ENCODE measurements at regions not wholly inside any gene's neighbourhood (a gene's known extent, or its start where the extent isn't known, plus 50 kb on each side); places are given as distances from the start of the nearest gene placed in this dataset.

DNA sequence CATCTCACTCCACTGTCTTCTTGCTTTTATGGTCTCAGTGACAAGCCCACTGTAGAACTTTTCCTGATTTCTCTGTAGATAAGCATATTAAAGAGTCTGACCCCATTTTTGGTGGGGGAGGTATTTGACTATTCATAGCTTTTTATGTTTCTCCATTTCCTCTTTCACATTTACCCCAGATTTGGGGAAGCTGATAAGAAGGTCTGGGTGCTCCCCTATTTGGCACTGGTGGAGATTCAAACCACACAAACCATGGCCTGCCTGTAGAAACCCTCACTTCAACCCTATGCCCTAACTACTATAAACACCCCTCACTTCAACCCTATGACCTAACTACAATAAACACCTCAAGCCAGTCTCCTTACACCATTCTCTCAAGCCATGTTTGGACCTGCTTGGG is 196.2 kb upstream of the SYNDIG1 start:
- TF ChIP-seq POLR2A (IDR thresholded peaks at IDR 0.05) (no peak), EP300 (IDR thresholded peaks at IDR 0.05) (no peak)
- TF ChIP-seq, protein P1, sequence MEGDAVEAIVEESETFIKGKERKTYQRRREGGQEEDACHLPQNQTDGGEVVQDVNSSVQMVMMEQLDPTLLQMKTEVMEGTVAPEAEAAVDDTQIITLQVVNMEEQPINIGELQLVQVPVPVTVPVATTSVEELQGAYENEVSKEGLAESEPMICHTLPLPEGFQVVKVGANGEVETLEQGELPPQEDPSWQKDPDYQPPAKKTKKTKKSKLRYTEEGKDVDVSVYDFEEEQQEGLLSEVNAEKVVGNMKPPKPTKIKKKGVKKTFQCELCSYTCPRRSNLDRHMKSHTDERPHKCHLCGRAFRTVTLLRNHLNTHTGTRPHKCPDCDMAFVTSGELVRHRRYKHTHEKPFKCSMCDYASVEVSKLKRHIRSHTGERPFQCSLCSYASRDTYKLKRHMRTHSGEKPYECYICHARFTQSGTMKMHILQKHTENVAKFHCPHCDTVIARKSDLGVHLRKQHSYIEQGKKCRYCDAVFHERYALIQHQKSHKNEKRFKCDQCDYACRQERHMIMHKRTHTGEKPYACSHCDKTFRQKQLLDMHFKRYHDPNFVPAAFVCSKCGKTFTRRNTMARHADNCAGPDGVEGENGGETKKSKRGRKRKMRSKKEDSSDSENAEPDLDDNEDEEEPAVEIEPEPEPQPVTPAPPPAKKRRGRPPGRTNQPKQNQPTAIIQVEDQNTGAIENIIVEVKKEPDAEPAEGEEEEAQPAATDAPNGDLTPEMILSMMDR (IDR thresholded peaks at IDR 0.05): no peak
- peaks cover 0 to 17% (median 0%) of the 10 kb centered on the region in 4 donors for H3K9me3 ChIP-seq
- DNase-seq (ENCODE audit: low spot score in 2 of 2): no peak
- H3K4me1 ChIP-seq: no peaks in the 10 kb centered on the region
- H3K36me3 ChIP-seq: no peaks in the 10 kb centered on the region
- no peaks in the 10 kb centered on the region for H3K27me3 ChIP-seq
- no peak overlapping the region for H3K27ac ChIP-seq
- H3K4me3 ChIP-seq: no peak overlapping the region

DNA sequence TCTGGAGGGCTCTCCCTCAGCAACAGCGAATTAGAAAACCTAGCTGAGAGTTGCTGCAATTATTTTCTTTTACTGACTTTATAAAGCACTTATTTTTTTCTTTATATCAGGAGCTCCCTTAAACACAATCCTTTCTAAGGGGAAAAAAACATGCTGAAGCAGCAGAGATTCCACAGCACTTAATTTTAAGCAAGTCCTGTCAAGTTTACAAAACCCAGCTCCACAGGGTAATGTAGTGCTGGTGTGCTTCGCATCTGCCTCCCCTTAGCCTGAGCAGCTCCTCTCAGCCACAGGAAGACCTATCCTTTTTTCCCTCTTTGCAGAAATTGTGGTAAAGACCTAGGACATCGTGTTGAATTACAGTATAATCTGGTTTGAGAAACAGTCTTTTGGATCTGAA is 208.1 kb upstream of the SYNDIG1 start:
- Histone ChIP-seq H3K27ac (no peak overlapping the region), H3K4me1 (no peaks in the 10 kb centered on the region), H3K36me3 (no peaks in the 10 kb centered on the region), H3K27me3 (no peaks in the 10 kb centered on the region), H3K9me3 (no peaks in the 10 kb centered on the region), H3K4me3 (no peak overlapping the region)
- no peak for TF ChIP-seq POLR2A (IDR thresholded peaks at IDR 0.05)
- WGBS, 2 donors: 72 to 84% methylated on average over 3 of the region's 3 CpGs
- no peak for DNase-seq (ENCODE audit: low spot score in 2 of 2)

DNA sequence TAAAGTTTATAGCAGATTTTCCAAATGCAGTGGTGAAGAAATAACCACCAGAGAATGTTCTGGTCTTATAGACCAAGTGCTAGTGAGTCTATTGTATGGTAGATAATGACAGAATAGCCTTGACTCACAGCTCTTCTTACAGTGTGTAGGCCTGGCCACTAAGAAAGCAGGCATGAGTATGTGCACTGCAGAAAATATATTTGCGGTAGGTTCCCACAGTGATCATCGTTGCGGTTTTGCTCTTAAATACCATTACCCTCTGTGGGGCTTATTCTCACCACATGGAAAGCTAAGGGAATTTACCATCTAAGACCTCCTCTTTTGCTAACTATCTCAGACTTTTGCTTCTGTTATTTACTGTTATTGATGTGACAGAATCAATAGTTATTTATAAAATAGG is 212.3 kb upstream of the SYNDIG1 start:
- Histone ChIP-seq H3K4me1 (no peaks in the 10 kb centered on the region), H3K9me3 (no peaks in the 10 kb centered on the region), H3K4me3 (no peak overlapping the region), H3K27me3 (no peaks in the 10 kb centered on the region), H3K27ac (no peak overlapping the region), H3K36me3 (no peaks in the 10 kb centered on the region)
- 83 to 96% methylated on average over 3 of the region's 3 CpGs for WGBS, 2 donors
- DNase-seq (ENCODE audit: low spot score in 2 of 2): no peak
- no peak for TF ChIP-seq POLR2A (IDR thresholded peaks at IDR 0.05)
- TF ChIP-seq, protein P1 (IDR thresholded peaks at IDR 0.05): no peak
- no peak for TF ChIP-seq EP300 (IDR thresholded peaks at IDR 0.05)

DNA sequence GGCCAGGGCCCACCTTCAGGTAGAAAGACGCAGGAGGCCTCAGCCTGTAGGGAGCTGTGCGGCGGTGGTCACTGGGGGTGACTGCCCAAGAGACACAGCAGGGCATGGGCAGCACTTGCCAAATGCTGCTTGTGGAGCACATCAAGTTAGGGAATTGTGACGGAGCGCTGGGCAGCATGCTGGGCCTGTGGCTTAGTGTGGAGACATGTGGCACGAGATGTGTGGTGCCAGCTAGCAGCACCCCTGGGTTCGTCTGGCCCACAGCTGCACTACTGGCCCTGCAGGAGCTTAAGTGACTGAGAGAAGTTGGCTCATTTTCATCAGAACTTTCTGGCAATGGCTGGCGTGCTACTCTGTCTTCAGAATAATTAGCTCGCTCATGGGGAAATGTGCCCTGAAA is 213.1 kb upstream of the SYNDIG1 start:
- TF ChIP-seq EP300 (IDR thresholded peaks at IDR 0.05) (no peak), POLR2A (IDR thresholded peaks at IDR 0.05) (no peak)
- TF ChIP-seq, protein P1 (IDR thresholded peaks at IDR 0.05): no peak

DNA sequence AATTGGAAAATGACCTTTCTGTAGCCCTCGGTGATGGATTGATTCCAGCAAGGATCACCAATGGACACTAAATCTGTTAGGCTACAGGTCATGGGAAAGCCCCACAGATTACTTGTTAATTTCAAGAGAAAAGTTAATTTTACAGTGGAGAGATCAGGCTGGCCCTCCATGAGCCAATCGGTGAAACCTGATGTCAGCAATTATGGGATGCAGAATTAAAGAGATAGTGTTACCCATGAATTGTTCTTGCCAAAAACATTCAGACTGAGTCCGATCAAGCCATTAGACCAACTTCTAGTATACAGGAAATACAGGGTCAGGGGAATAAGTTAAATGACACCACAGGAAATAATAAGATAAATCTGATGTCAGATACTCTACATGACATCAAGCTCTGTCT is 214.9 kb upstream of the SYNDIG1 start:
- DNase-seq (ENCODE audit: low spot score in 2 of 2): no peak
- Histone ChIP-seq H3K4me1 (no peaks in the 10 kb centered on the region), H3K4me3 (no peak overlapping the region), H3K36me3 (no peaks in the 10 kb centered on the region), H3K27me3 (no peaks in the 10 kb centered on the region), H3K27ac (no peak overlapping the region), H3K9me3 (no peaks in the 10 kb centered on the region)
- 80 to 85% methylated on average over 3 of the region's 3 CpGs for WGBS, 2 donors
- no peak for TF ChIP-seq POLR2A (IDR thresholded peaks at IDR 0.05)
- TF ChIP-seq, protein P1 (IDR thresholded peaks at IDR 0.05): no peak
- no peak for TF ChIP-seq EP300 (IDR thresholded peaks at IDR 0.05)

More for the DNA sequence above, 213.1 kb upstream of the SYNDIG1 start:
- no peak for DNase-seq (ENCODE audit: low spot score in 2 of 2)
- WGBS, 2 donors: 92 to 95% methylated on average over 9 of the region's 9 CpGs
- H3K4me1 ChIP-seq: no peaks in the 10 kb centered on the region
- no peak overlapping the region for H3K27ac ChIP-seq
- no peaks in the 10 kb centered on the region for H3K36me3 ChIP-seq
- no peaks in the 10 kb centered on the region for H3K27me3 ChIP-seq
- no peaks in the 10 kb centered on the region for H3K9me3 ChIP-seq
- H3K4me3 ChIP-seq: no peak overlapping the region

DNA sequence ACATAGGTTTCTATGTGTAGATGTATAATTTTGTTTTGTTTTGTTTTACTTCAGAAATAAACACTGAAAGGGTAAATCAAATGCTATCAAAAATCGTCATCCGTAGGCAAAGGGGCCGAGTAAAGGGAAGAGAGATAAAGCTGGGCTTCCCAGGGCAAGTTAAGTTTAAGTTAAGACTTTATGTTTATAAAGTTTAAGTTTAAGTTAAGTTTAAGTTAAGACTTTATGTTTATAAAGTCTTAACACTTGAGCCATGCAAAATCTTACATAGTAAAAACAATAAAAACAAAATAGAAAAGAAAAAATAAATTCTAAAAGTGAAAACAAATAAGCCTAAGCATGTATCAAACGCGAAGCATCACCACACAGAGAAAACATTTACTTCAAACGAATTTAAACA is 216.1 kb upstream of the SYNDIG1 start:
- 81 to 84% methylated on average over 6 of the region's 6 CpGs for WGBS, 2 donors
- H3K27me3 ChIP-seq: no peaks in the 10 kb centered on the region
- H3K4me3 ChIP-seq: no peak overlapping the region
- H3K9me3 ChIP-seq: no peaks in the 10 kb centered on the region
- TF ChIP-seq POLR2A (IDR thresholded peaks at IDR 0.05): no peak
- TF ChIP-seq, protein P1 (IDR thresholded peaks at IDR 0.05): no peak
- TF ChIP-seq EP300 (IDR thresholded peaks at IDR 0.05): no peak
- no peaks in the 10 kb centered on the region for H3K36me3 ChIP-seq
- no peak overlapping the region for H3K27ac ChIP-seq
- DNase-seq (ENCODE audit: low spot score in 2 of 2): no peak
- H3K4me1 ChIP-seq: no peaks in the 10 kb centered on the region

Data from tibial nerve (tissue), 4 donors.